K562 (cell line): ENCODE measurements at regions not wholly inside any gene's neighbourhood (a gene's known extent, or its start where the extent isn't known, plus 50 kb on each side); places are given as distances from the start of the nearest gene placed in this dataset.

ENCODE experiments used
- ATF1 ChIP-seq, 2 experiments: fragments of 450-650 bp in 1 of 2; IDR thresholded peaks; 2 replicates each; pipeline ENCODE4 v1.6.1; 2016; ENCODE audit warnings: missing compliant biosample characterization in 1 of 2, missing genetic modification characterization in 1 of 2
- CC2D1A ChIP-seq: fragments of 450-650 bp; IDR thresholded peaks from 2 replicates; pipeline ENCODE4 v1.6.1; 2017; ENCODE audit warnings: mild to moderate bottlenecking
- CCNT2 ChIP-seq: IDR thresholded peaks from 2 replicates; pipeline ENCODE4 v1.6.1; 2011; ENCODE audit warnings: borderline replicate concordance, low read depth, mild to moderate bottlenecking, moderate library complexity, mixed read lengths, low read length; ENCODE audit not compliant: insufficient read length; ENCODE audit errors: extremely low read depth
- EGR1 ChIP-seq: fragments of 450-650 bp; conservative IDR thresholded peaks from 2 replicates; pipeline ENCODE4 v1.6.1; 2017; ENCODE audit warnings: mild to moderate bottlenecking
- GTF2A2 ChIP-seq: IDR thresholded peaks from 2 replicates; pipeline ENCODE4 v1.6.1; 2016; ENCODE audit warnings: mild to moderate bottlenecking, missing genetic modification characterization, missing compliant biosample characterization
- POLR3G ChIP-seq: IDR thresholded peaks from 2 replicates; pipeline ENCODE4 v1.6.1; 2011; ENCODE audit not compliant: insufficient read length, insufficient replicate concordance; ENCODE audit errors: extremely low read depth
- SMARCC2 ChIP-seq: fragments of 450-650 bp; IDR thresholded peaks from 2 replicates; pipeline ENCODE4 v1.6.1; 2017; ENCODE audit warnings: antibody characterized with exemption, moderate library complexity, mild to moderate bottlenecking, low read depth
- STAT5A ChIP-seq: IDR thresholded peaks from 2 replicates; pipeline ENCODE4 v1.6.1; 2012; ENCODE audit warnings: low read length, inconsistent platforms, borderline replicate concordance
- TOE1 ChIP-seq, 2 experiments: fragments of 450-650 bp in 1 of 2; sonication (generic) in 1 of 2; formaldehyde crosslinking in 1 of 2; IDR thresholded peaks; 2 replicates each; pipeline versions ENCODE4 v1.7.1 to v1.8.0; 2016 to 2022; ENCODE audit warnings: borderline replicate concordance in 2 of 2, mild to moderate bottlenecking in 2 of 2, antibody characterized with exemption in 1 of 2, inconsistent platforms in 1 of 2, low read depth in 1 of 2, missing genetic modification reagents in 1 of 2, moderate library complexity in 1 of 2
- ZNF77 ChIP-seq: fragments of 250-450 bp; sonication (Bioruptor Pico); IDR thresholded peaks from 2 replicates; pipeline ENCODE4 v1.5.0; 2020
- TF ChIP-seq, protein P1 (sequence below), 2 experiments: fragments of 450-650 bp; IDR thresholded peaks; 2 replicates each; pipeline ENCODE4 v1.6.1; 2016; ENCODE audit warnings: mild to moderate bottlenecking in 2 of 2, borderline replicate concordance in 1 of 2, low read depth in 1 of 2, moderate library complexity in 1 of 2
- TF ChIP-seq, protein P2 (sequence below), 2 experiments: fragments of 450-650 bp; IDR thresholded peaks; 2 replicates each; pipeline ENCODE4 v1.6.1; 2018; ENCODE audit warnings: mild to moderate bottlenecking in 2 of 2, low read depth in 1 of 2; ENCODE audit not compliant: partially characterized antibody in 2 of 2

- TF ChIP-seq, protein P1, sequence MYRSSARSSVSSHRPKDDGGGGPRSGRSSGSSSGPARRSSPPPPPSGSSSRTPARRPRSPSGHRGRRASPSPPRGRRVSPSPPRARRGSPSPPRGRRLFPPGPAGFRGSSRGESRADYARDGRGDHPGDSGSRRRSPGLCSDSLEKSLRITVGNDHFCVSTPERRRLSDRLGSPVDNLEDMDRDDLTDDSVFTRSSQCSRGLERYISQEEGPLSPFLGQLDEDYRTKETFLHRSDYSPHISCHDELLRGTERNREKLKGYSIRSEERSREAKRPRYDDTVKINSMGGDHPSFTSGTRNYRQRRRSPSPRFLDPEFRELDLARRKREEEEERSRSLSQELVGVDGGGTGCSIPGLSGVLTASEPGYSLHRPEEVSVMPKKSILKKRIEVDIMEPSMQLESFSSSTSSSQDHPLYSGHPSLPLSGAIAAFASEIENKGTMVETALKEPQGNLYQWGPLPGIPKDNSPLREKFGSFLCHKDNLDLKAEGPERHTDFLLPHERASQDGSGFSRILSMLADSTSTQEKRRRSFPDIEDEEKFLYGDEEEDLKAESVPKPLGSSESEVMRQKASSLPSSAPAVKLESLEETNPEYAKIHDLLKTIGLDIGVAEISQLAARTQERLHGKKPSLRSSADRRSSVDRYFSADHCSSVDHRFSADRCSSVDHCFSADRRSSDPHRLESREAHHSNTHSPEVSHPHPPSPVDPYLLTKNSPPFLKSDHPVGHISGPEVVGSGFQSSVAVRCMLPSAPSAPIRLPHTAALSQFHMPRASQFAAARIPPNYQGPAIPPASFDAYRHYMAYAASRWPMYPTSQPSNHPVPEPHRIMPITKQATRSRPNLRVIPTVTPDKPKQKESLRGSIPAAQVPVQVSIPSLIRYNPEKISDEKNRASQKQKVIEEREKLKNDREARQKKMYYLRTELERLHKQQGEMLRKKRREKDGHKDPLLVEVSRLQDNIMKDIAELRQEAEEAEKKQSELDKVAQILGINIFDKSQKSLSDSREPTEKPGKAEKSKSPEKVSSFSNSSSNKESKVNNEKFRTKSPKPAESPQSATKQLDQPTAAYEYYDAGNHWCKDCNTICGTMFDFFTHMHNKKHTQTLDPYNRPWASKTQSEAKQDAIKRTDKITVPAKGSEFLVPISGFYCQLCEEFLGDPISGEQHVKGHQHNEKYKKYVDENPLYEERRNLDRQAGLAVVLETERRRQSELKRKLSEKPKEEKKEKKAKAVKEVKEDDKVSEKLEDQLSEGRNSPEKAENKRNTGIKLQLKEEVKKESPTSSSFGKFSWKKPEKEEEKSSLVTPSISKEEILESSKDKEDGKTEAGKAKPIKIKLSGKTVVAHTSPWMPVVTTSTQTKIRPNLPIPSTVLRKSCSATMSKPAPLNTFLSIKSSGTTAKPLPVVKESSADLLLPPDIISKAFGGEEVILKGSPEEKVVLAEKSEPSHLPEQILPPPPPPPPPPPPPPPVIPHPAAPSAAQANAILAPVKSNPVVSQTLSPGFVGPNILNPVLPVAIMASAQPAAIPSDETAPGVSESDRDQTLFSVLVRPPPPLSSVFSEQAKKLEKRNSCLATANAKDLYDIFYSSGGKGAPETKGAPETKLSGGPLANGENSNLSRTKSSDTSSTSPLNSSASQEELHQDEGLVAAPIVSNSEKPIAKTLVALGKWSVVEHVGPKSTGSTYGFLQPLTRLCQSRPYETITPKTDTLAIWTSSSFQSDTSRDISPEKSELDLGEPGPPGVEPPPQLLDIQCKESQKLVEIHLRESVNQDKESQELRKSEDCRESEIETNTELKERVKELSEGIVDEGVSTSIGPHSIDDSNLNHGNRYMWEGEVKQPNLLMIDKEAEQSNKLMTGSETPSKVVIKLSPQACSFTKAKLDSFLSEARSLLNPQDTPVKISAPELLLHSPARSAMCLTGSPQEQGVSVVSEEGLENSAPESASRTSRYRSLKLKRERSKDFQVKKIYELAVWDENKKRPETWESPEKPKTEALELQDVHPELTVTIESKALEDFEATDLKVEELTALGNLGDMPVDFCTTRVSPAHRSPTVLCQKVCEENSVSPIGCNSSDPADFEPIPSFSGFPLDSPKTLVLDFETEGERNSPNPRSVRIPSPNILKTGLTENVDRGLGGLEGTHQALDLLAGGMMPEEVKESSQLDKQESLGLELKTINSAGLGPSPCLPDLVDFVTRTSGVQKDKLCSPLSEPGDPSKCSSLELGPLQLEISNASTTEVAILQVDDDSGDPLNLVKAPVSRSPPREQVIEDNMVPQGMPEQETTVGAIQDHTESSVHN (IDR thresholded peaks at IDR 0.05; ENCODE audit: borderline replicate concordance in 1 of 2, low read depth in 1 of 2), result peak in 1 of 2 experiments; percentile 60; a peak in 1 of 4 replicates
- TF ChIP-seq ATF1 (CRISPR knock-in tag; IDR thresholded peaks at IDR 0.05) (no peak), ATF1 (tag; IDR thresholded peaks at IDR 0.05) (peak; percentile 83), GTF2A2 (peak; percentile 66; the same call in 1 of the 2 replicates), TOE1 (IDR thresholded peaks at IDR 0.05; ENCODE audit: borderline replicate concordance) (peak; percentile 58; the same call in 1 of the 2 replicates), TOE1 (CRISPR knock-in tag; IDR thresholded peaks at IDR 0.05; ENCODE audit: borderline replicate concordance, low read depth) (no peak), SMARCC2 (peak; percentile 62; the same call in 1 of the 2 replicates), EGR1 (peak; percentile 70), STAT5A (peak; percentile 7; the same call in 1 of the 2 replicates), CC2D1A (peak; percentile 57; the same call in 1 of the 2 replicates), ZNF77 (no peak), POLR3G (no peak), CCNT2 (peak; percentile 20)
- TF ChIP-seq, protein P2, sequence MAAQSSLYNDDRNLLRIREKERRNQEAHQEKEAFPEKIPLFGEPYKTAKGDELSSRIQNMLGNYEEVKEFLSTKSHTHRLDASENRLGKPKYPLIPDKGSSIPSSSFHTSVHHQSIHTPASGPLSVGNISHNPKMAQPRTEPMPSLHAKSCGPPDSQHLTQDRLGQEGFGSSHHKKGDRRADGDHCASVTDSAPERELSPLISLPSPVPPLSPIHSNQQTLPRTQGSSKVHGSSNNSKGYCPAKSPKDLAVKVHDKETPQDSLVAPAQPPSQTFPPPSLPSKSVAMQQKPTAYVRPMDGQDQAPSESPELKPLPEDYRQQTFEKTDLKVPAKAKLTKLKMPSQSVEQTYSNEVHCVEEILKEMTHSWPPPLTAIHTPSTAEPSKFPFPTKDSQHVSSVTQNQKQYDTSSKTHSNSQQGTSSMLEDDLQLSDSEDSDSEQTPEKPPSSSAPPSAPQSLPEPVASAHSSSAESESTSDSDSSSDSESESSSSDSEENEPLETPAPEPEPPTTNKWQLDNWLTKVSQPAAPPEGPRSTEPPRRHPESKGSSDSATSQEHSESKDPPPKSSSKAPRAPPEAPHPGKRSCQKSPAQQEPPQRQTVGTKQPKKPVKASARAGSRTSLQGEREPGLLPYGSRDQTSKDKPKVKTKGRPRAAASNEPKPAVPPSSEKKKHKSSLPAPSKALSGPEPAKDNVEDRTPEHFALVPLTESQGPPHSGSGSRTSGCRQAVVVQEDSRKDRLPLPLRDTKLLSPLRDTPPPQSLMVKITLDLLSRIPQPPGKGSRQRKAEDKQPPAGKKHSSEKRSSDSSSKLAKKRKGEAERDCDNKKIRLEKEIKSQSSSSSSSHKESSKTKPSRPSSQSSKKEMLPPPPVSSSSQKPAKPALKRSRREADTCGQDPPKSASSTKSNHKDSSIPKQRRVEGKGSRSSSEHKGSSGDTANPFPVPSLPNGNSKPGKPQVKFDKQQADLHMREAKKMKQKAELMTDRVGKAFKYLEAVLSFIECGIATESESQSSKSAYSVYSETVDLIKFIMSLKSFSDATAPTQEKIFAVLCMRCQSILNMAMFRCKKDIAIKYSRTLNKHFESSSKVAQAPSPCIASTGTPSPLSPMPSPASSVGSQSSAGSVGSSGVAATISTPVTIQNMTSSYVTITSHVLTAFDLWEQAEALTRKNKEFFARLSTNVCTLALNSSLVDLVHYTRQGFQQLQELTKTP (IDR thresholded peaks at IDR 0.05; ENCODE audit: low read depth in 1 of 2, partially characterized antibody in 2 of 2), result peak in 1 of 2 experiments; percentile 30
Measured at GRCh38 chr6:14728396-14729024, 517.4 kb upstream of the JARID2 start (continued).
